CD4-positive, CD25-positive, alpha-beta regulatory T cell (primary cell): ENCODE measurements at regions not wholly inside any gene's neighbourhood (a gene's known extent, or its start where the extent isn't known, plus 50 kb on each side); places are given as distances from the start of the nearest gene placed in this dataset.

Source experiments
- ATAC-seq, 2 donors: fragments of 150-1000 bp; cut with Tn5 transposase; one replicate each; pipeline ENCODE4 v1.10.0; 2021; ENCODE audit warnings: low read depth in 2 of 2, moderate number of reproducible peaks in 2 of 2, moderate library complexity in 1 of 2
- DNase-seq, 3 donors: peaks; one replicate each; pipeline versions ENCODE4 v3.0.0 to v3.0.0-alpha.2; 2012 to 2022; ENCODE audit warnings: mixed read lengths in 1 of 3
- H3K27ac ChIP-seq: one replicate; pipeline ENCODE4 v1.7.0; 2013; ENCODE audit warnings: mild to moderate bottlenecking, low read length; ENCODE audit not compliant: insufficient read depth, poor library complexity, severe bottlenecking
- H3K27me3 ChIP-seq: one replicate; pipeline ENCODE4 v1.7.0; 2013; ENCODE audit warnings: low read length; ENCODE audit not compliant: control insufficient read depth, insufficient read depth
- H3K36me3 ChIP-seq: one replicate; pipeline ENCODE4 v1.7.0; 2013; ENCODE audit warnings: mild to moderate bottlenecking, low read length, moderate library complexity; ENCODE audit not compliant: control insufficient read depth, insufficient read depth
- H3K4me1 ChIP-seq: 2 replicates; pipeline ENCODE4 v1.7.0; 2013; ENCODE audit warnings: mild to moderate bottlenecking, low read length; ENCODE audit not compliant: insufficient read depth, control insufficient read depth, poor library complexity, severe bottlenecking
- H3K4me3 ChIP-seq: one replicate; pipeline ENCODE4 v1.7.0; 2013; ENCODE audit warnings: low read depth, mild to moderate bottlenecking, low read length, moderate library complexity
- H3K9me3 ChIP-seq, 2 experiments: 1 replicate in 1 of 2; 2 replicates in 1 of 2; pipeline ENCODE4 v1.7.0; 2013; ENCODE audit warnings: low read length in 2 of 2, mild to moderate bottlenecking in 1 of 2, moderate library complexity in 1 of 2; ENCODE audit not compliant: control insufficient read depth in 2 of 2
- H3K27ac Mint-ChIP-seq, 3 donors: one replicate each; pipeline ENCODE4 v1.8.0; 2020 to 2022; ENCODE audit warnings: mild to moderate bottlenecking in 3 of 3, mixed read lengths in 3 of 3, moderate library complexity in 2 of 3
- H3K27me3 Mint-ChIP-seq: one replicate; pipeline ENCODE4 v1.8.0; 2022; ENCODE audit warnings: mild to moderate bottlenecking, mixed read lengths
- H3K36me3 Mint-ChIP-seq: one replicate; pipeline ENCODE4 v1.8.0; 2020; ENCODE audit warnings: mixed read lengths
- H3K4me1 Mint-ChIP-seq, 4 donors: one replicate each; pipeline ENCODE4 v1.8.0; 2020 to 2022; ENCODE audit warnings: mixed read lengths in 4 of 4, mild to moderate bottlenecking in 1 of 4
- H3K4me3 Mint-ChIP-seq, 4 donors: one replicate each; pipeline ENCODE4 v1.8.0; 2020 to 2022; ENCODE audit warnings: mild to moderate bottlenecking in 4 of 4, mixed read lengths in 4 of 4, moderate library complexity in 3 of 4
- H3K9me3 Mint-ChIP-seq, 7 donors: one replicate each; pipeline ENCODE4 v1.8.0; 2020 to 2022; ENCODE audit warnings: mixed read lengths in 7 of 7, mild to moderate bottlenecking in 3 of 7, moderate library complexity in 2 of 7

DNA sequence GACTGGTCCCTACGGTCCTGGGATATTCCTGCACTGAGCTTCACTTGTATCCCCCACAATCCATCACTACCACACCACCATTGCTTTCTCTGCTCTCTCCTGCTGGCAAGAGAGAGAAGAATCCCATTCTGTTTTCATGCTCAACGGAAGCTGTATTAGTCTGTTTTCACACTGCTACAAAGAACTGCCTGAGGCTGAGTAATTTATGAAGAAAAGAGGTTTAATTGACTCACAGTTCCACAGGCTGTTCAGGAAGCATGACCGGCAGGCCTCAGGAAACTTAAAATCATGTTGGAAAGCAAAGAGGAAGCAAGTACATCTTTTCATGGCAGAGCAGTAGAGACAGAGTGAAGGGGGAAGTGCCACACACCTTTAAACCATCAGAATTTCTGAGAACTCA, 260.4 kb upstream of the LYZL1 start:
- Histone ChIP-seq H3K27ac (no peak overlapping the region), H3K9me3 (no peaks in the 10 kb centered on the region), H3K4me1 (no peaks in the 10 kb centered on the region), H3K36me3 (no peaks in the 10 kb centered on the region), H3K4me3 (no peak overlapping the region), H3K27me3 (no peaks in the 10 kb centered on the region)
- DNase-seq (no peak), ATAC-seq (no peak)
- H3K9me3 Mint-ChIP-seq: peaks cover 0 to 2% (median 0%) of the 10 kb centered on the region in 7 donors
- no peaks in the 10 kb centered on the region for H3K27me3 Mint-ChIP-seq
- H3K36me3 Mint-ChIP-seq: no peaks in the 10 kb centered on the region
- no peak overlapping the region for H3K4me3 Mint-ChIP-seq
- H3K27ac Mint-ChIP-seq: no peak overlapping the region
- H3K4me1 Mint-ChIP-seq: no peaks in the 10 kb centered on the region

DNA sequence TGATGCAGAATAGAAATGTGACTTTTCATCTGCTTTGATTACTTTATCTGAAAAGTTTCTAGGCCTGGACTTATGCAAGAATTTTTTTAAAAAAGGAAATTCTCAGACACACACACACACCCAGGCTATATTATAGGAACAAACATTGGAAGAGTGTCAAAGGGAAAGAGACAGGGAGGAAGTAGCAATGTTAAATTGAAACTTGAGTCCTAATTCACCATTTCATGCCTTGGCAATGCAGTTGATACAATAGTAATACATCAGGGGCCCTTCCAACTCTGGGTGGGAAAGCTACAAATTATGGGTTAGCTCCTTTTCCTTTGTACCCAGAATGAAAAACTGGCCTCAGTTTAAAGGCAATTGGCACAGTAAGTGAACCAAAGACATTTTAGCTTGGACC, 258.0 kb upstream of the LYZL1 start:
- Mint-ChIP-seq H3K4me3 (no peak overlapping the region), H3K27ac (no peak overlapping the region), H3K27me3 (no peaks in the 10 kb centered on the region), H3K36me3 (no peaks in the 10 kb centered on the region), H3K9me3 (peaks cover 0 to 2% (median 0%) of the 10 kb centered on the region in 7 donors), H3K4me1 (no peaks in the 10 kb centered on the region)
- no peak overlapping the region for H3K27ac ChIP-seq
- no peaks in the 10 kb centered on the region for H3K36me3 ChIP-seq
- no peak for DNase-seq
- H3K27me3 ChIP-seq: no peaks in the 10 kb centered on the region
- no peak for ATAC-seq
- no peak overlapping the region for H3K4me3 ChIP-seq
- no peaks in the 10 kb centered on the region for H3K9me3 ChIP-seq
- no peaks in the 10 kb centered on the region for H3K4me1 ChIP-seq

DNA sequence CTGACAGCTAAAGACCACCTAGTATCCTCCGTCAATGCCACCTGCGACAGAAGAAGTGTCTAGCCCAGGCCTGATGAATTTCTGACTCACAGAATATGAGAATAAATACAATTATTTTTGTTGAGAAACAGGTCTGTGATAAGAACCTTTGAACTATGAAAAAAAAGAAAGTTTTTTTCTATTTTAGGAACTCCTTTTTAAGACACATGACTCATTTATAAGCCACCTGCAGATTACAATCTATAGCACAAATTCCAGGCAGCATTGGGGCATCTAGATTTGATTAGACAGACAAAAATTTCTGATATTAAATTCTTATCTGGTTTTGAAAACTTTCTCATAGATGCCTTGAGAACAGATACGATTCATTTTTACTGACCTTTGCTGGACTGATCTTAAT, 256.7 kb upstream of the LYZL1 start:
- Mint-ChIP-seq H3K27me3 (no peaks in the 10 kb centered on the region), H3K4me3 (no peak overlapping the region), H3K4me1 (no peaks in the 10 kb centered on the region), H3K9me3 (peaks cover 0 to 2% (median 0%) of the 10 kb centered on the region in 7 donors), H3K36me3 (no peaks in the 10 kb centered on the region), H3K27ac (no peak overlapping the region)
- H3K27ac ChIP-seq: no peak overlapping the region
- H3K27me3 ChIP-seq: no peaks in the 10 kb centered on the region
- no peaks in the 10 kb centered on the region for H3K4me1 ChIP-seq
- no peaks in the 10 kb centered on the region for H3K36me3 ChIP-seq
- ATAC-seq: no peak
- no peak for DNase-seq
- H3K4me3 ChIP-seq: no peak overlapping the region
- no peaks in the 10 kb centered on the region for H3K9me3 ChIP-seq

DNA sequence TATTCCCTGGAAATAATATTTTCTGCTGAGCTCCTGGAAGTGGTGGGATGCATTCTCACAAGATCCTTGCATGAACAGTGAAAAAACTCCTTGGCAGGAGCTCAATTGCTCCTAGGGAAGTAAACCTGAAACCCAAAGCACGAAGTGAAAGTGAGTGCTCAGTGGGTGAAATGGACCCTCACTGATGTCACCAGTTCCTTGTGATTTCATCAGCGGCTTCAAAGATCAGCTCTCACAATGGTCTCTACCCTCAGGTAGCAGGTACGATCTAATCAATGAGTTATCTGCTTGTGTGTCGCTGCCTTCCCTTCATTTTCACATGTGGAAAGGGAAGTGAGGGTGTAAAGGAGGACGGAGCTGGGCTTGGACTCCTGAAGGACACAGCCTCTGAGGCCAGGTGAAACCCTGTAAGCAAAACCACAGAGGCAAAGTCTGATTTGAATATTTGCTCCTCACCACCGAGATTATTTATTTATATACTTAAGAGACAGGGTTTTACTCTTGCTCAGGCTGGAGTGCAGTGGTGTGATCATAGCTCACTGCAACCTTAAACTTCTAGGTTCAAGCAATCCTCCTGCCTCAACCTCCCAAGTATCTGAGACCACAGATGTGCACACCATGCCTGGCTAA, 255.4 kb upstream of the LYZL1 start:
- Mint-ChIP-seq H3K36me3 (no peaks in the 10 kb centered on the region), H3K27me3 (no peaks in the 10 kb centered on the region), H3K9me3 (peaks cover 0 to 2% (median 0%) of the 10 kb centered on the region in 7 donors), H3K4me1 (no peaks in the 10 kb centered on the region), H3K27ac (no peak overlapping the region), H3K4me3 (no peak overlapping the region)
- H3K9me3 ChIP-seq: no peaks in the 10 kb centered on the region
- no peaks in the 10 kb centered on the region for H3K4me1 ChIP-seq
- no peaks in the 10 kb centered on the region for H3K36me3 ChIP-seq
- H3K27ac ChIP-seq: no peak overlapping the region
- no peak overlapping the region for H3K4me3 ChIP-seq
- H3K27me3 ChIP-seq: no peaks in the 10 kb centered on the region
- DNase-seq: no peak
- no peak for ATAC-seq

DNA sequence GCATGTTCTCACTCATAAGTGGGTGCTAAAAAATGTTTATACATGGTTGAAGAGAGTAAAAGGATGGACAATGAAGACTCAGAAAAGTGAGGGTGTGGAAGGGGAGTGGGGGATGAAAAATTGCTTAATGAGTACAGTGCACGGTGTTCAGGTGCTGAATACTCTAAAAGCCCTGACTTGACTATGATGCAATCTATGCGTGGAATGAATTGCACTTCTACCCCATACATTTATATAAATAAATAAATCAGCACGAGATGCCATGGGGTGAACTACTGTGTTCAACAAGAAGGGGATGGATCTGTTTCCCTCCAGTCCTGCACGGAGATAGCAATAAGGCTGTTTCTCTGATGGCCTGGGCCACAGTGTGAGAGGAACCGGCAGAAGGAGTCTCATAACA, 254.3 kb upstream of the LYZL1 start:
- H3K27me3 Mint-ChIP-seq: no peaks in the 10 kb centered on the region
- Histone ChIP-seq H3K27ac (no peak overlapping the region), H3K4me3 (no peak overlapping the region), H3K27me3 (no peaks in the 10 kb centered on the region), H3K9me3 (no peaks in the 10 kb centered on the region), H3K36me3 (no peaks in the 10 kb centered on the region), H3K4me1 (no peaks in the 10 kb centered on the region)
- DNase-seq (no peak), ATAC-seq (no peak)
- no peak overlapping the region for H3K27ac Mint-ChIP-seq
- H3K36me3 Mint-ChIP-seq: no peaks in the 10 kb centered on the region
- peaks cover 0 to 2% (median 0%) of the 10 kb centered on the region in 7 donors for H3K9me3 Mint-ChIP-seq
- no peaks in the 10 kb centered on the region for H3K4me1 Mint-ChIP-seq
- no peak overlapping the region for H3K4me3 Mint-ChIP-seq

DNA sequence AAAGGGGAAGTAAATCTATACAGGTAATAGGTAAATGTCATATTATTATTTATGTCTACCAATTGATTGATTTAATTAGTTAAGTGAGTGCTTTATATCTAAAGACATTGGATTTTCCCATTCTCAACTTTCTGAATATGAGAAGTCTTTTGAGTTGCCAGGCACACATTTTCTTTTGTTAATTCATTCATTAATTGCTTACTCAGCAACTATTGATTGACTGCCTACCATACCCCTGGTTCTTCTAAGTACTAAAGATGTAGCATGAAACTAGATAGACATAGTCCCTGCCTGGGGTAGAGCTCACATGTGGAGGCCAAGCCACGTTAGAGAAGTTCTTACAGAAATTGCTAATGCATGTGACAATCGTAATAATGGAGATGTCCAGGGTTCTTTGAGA, 253.1 kb upstream of the LYZL1 start:
- Histone ChIP-seq H3K36me3 (no peaks in the 10 kb centered on the region), H3K9me3 (no peaks in the 10 kb centered on the region), H3K4me1 (no peaks in the 10 kb centered on the region), H3K4me3 (no peak overlapping the region), H3K27ac (no peak overlapping the region), H3K27me3 (no peaks in the 10 kb centered on the region)
- Mint-ChIP-seq H3K27me3 (no peaks in the 10 kb centered on the region), H3K27ac (no peak overlapping the region), H3K9me3 (peaks cover 0 to 6% (median 0%) of the 10 kb centered on the region in 7 donors), H3K4me3 (no peak overlapping the region), H3K36me3 (no peaks in the 10 kb centered on the region), H3K4me1 (no peaks in the 10 kb centered on the region)
- no peak for DNase-seq
- ATAC-seq: no peak

DNA sequence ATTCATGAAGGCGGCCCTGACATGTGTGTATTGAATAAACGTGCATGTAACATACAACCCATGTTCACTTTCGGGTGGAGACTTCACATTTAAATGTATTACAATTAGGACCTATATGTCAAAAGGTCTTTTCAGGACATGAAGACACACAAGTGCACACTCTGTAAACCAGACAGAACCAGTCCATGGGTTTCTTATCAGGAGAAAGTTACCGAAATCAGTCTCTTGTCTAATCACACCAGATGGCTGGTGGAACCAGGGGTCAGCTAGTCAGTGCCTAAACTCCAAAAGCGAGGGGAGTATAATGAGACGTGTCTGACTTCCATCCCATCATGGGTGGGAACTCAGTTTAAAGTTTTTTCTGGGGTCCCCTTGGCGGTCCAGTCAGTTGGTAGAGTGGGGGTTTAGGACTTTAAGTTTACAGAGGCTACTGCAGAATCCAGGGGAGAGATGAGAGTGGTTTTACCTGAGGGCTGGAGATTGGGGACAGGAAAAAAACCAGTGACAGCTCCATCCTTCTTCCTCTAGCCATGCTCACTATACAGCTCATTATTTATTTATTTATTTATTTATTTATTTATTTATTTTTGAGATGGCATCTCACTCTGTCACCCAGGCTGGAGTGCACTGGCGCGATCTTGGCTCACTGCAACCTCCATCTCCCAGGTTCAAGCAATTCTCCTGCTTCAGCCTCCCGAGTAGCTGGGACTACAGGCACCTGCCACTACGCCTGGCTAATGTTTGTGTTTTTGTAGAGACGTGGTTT, 251.3 kb upstream of the LYZL1 start:
- DNase-seq: no peak
- no peaks in the 10 kb centered on the region for H3K36me3 Mint-ChIP-seq
- Histone ChIP-seq H3K4me3 (no peak overlapping the region), H3K9me3 (no peaks in the 10 kb centered on the region), H3K36me3 (no peaks in the 10 kb centered on the region), H3K27ac (no peak overlapping the region), H3K4me1 (no peaks in the 10 kb centered on the region), H3K27me3 (no peaks in the 10 kb centered on the region)
- H3K27ac Mint-ChIP-seq: peak overlapping the region in 1 of 3 donors; percentile 56
- no peaks in the 10 kb centered on the region for H3K4me1 Mint-ChIP-seq
- no peaks in the 10 kb centered on the region for H3K27me3 Mint-ChIP-seq
- peaks cover 0 to 7% (median 2%) of the 10 kb centered on the region in 7 donors for H3K9me3 Mint-ChIP-seq
- ATAC-seq: no peak
- no peak overlapping the region for H3K4me3 Mint-ChIP-seq

DNA sequence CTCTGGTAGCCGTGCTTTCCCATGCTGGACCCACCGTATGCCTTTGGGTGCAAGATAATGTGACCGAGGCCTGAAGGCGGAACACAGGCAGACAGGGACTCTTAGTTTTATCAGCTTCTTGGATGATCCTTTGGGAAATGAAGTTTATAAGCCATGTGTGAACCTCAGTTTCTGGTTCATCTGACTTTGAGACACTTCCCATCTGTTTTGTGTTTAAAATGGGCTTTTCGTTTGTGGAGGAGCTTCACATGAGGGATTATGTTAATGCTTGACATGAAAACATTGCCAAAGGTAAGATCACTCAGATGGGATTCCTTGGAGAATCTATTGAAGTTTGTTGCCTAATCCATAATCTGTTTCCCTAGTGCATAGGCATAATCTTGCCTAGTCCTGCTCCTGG, 249.8 kb upstream of the LYZL1 start:
- no peak for DNase-seq
- no peak for ATAC-seq
- H3K27me3 ChIP-seq: no peaks in the 10 kb centered on the region
- no peaks in the 10 kb centered on the region for H3K36me3 ChIP-seq
- Mint-ChIP-seq H3K4me3 (no peak overlapping the region), H3K4me1 (no peaks in the 10 kb centered on the region), H3K36me3 (no peaks in the 10 kb centered on the region), H3K27me3 (no peaks in the 10 kb centered on the region), H3K9me3 (peaks cover 0 to 7% (median 2%) of the 10 kb centered on the region in 7 donors), H3K27ac (no peak overlapping the region)
- no peaks in the 10 kb centered on the region for H3K9me3 ChIP-seq
- no peaks in the 10 kb centered on the region for H3K4me1 ChIP-seq
- no peak overlapping the region for H3K4me3 ChIP-seq
- H3K27ac ChIP-seq: no peak overlapping the region
